ENCODE measurements at regions not wholly inside any gene's neighbourhood (a gene's known extent, or its start where the extent isn't known, plus 50 kb on each side); places are given as distances from the start of the nearest gene placed in this dataset.
A peak's percentile ranks its signal among the peaks of the same experiment; 100 is the strongest.

DNA sequence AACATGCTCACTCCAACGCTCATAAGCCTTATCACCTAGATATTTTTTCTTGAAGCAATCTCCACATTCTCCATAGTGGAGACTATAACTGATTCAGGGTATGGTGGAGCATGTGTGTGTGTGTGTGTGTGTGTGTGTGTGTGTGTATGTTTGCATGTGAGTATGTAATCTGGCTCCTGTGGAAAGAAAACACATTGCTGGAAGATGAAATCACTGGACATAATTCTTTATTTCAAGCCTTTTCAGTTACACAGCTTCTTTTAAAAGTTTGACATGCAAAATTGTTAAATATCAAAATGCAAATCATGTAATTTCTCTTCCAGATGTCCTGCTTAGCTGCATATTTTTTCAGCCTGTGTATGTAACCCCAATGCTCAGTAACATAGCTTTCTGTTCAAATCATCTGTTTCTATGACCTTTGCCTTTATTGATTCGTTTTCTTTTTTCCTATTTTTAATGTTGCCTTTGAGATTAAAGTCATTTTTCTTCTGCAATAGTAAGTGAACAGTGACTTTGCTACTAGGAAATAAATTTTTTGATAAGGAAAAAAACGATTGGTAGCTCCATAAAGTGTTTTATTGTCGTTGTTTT, 80.5 kb upstream of the BTG1 start:
- H3K4me3 Mint-ChIP-seq (ENCODE audit: low read depth, unreplicated experiment) = no peak overlapping the region
- no peaks in the 10 kb centered on the region for H3K36me3 Mint-ChIP-seq (ENCODE audit: insufficient read depth, unreplicated experiment)
- intact Hi-C loops (cut with micrococcal nuclease; ENCODE audit: unreplicated experiment) = no loop called here
- BruUV-seq (replicated peaks) = no TSS peak
- DNase-seq = no peak
- CTCF ChIA-PET = interaction anchor here (0.9 kb wide), 1 partner anchor 784 kb away, joined by 4 read pairs; no protein-coding TSS in a partner anchor
- H3K4me1 Mint-ChIP-seq (ENCODE audit: low read depth, unreplicated experiment) = peaks cover 28% of the 10 kb centered on the region
- H3K9me3 Mint-ChIP-seq (ENCODE audit: low read depth, unreplicated experiment) = no peaks in the 10 kb centered on the region
- H3K27me3 Mint-ChIP-seq (ENCODE audit: unreplicated experiment) = no peaks in the 10 kb centered on the region
- H3K27ac Mint-ChIP-seq (ENCODE audit: unreplicated experiment) = no peak overlapping the region
- TF ChIP-seq, protein P1, sequence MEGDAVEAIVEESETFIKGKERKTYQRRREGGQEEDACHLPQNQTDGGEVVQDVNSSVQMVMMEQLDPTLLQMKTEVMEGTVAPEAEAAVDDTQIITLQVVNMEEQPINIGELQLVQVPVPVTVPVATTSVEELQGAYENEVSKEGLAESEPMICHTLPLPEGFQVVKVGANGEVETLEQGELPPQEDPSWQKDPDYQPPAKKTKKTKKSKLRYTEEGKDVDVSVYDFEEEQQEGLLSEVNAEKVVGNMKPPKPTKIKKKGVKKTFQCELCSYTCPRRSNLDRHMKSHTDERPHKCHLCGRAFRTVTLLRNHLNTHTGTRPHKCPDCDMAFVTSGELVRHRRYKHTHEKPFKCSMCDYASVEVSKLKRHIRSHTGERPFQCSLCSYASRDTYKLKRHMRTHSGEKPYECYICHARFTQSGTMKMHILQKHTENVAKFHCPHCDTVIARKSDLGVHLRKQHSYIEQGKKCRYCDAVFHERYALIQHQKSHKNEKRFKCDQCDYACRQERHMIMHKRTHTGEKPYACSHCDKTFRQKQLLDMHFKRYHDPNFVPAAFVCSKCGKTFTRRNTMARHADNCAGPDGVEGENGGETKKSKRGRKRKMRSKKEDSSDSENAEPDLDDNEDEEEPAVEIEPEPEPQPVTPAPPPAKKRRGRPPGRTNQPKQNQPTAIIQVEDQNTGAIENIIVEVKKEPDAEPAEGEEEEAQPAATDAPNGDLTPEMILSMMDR (IDR thresholded peaks at IDR 0.05; ENCODE audit: unreplicated experiment) = no peak

DNA sequence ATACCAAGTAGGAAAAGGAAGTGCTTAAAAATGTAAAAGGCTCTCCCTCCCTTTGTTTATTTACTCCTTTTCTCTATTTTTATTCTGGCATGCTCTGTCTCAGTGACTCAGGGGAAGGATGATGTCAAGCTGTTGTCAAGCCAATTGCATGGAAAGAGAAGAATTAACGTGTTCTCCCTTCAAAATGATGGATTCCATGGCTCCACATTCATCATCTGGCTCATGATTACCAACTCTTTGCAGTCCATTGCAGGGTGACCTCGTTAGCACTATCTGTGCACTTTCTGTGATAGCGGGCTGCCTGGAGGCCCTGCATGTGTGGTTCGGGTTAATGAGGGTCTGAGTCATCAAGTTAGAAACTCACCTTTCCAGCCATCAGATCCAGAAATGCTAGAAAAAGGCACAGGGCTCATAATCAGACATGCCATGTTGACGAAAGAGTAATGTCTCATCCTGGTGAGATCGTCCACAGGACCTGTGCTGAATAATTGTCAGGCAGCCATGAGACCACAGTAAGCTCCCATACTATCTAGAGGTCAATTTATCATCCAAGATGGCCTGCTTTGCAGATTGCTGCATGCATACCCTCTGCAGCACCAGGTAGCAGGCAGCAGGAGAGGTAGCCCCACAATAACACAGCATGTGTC, 79.2 kb upstream of the BTG1 start:
- TF ChIP-seq, protein P1 (IDR thresholded peaks at IDR 0.05; ENCODE audit: unreplicated experiment) = no peak

DNA sequence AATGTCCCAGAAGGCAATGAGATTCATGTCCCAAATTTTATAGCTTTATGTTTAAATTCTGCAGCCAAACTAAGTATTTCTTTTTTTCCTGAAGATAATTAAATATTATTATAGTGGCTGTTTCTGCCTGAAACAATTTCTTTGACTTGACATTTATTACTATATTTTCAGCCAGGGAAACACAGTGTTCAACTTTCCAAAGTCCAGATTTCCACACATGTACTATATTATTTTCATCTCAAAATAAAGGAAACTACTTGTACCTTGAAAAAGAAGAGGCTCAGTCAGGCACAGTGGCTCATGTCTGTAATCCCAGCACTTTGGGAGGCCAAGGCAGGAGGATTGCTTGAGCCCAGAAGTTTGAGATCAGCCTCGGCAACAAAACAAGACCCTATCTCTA, 77.8 kb upstream of the BTG1 start:
- Mint-ChIP-seq H3K27me3 (ENCODE audit: unreplicated experiment) (no peaks in the 10 kb centered on the region), H3K36me3 (ENCODE audit: insufficient read depth, unreplicated experiment) (no peaks in the 10 kb centered on the region), H3K27ac (ENCODE audit: unreplicated experiment) (no peak overlapping the region), H3K4me3 (ENCODE audit: low read depth, unreplicated experiment) (no peak overlapping the region), H3K9me3 (ENCODE audit: low read depth, unreplicated experiment) (no peaks in the 10 kb centered on the region), H3K4me1 (ENCODE audit: low read depth, unreplicated experiment) (peaks cover 28% of the 10 kb centered on the region)
- CTCF ChIA-PET = no interaction called here
- TF ChIP-seq, protein P1 (IDR thresholded peaks at IDR 0.05; ENCODE audit: unreplicated experiment) = no peak
- no TSS peak for BruUV-seq (replicated peaks)
- intact Hi-C loops (cut with micrococcal nuclease; ENCODE audit: unreplicated experiment) = no loop called here
- DNase-seq = no peak

More for the DNA sequence above, 79.2 kb upstream of the BTG1 start:
- CTCF ChIA-PET = interaction anchor here (0.6 kb wide), 1 partner anchor 1208 kb away, joined by 3 read pairs; no protein-coding TSS in a partner anchor
- Mint-ChIP-seq H3K27ac (ENCODE audit: unreplicated experiment) (no peak overlapping the region), H3K27me3 (ENCODE audit: unreplicated experiment) (no peaks in the 10 kb centered on the region), H3K36me3 (ENCODE audit: insufficient read depth, unreplicated experiment) (no peaks in the 10 kb centered on the region), H3K4me3 (ENCODE audit: low read depth, unreplicated experiment) (no peak overlapping the region), H3K4me1 (ENCODE audit: low read depth, unreplicated experiment) (peaks cover 28% of the 10 kb centered on the region), H3K9me3 (ENCODE audit: low read depth, unreplicated experiment) (no peaks in the 10 kb centered on the region)
- peak; percentile 19 for DNase-seq
- no TSS peak for BruUV-seq (replicated peaks)
- intact Hi-C loops (cut with micrococcal nuclease; ENCODE audit: unreplicated experiment) = no loop called here

DNA sequence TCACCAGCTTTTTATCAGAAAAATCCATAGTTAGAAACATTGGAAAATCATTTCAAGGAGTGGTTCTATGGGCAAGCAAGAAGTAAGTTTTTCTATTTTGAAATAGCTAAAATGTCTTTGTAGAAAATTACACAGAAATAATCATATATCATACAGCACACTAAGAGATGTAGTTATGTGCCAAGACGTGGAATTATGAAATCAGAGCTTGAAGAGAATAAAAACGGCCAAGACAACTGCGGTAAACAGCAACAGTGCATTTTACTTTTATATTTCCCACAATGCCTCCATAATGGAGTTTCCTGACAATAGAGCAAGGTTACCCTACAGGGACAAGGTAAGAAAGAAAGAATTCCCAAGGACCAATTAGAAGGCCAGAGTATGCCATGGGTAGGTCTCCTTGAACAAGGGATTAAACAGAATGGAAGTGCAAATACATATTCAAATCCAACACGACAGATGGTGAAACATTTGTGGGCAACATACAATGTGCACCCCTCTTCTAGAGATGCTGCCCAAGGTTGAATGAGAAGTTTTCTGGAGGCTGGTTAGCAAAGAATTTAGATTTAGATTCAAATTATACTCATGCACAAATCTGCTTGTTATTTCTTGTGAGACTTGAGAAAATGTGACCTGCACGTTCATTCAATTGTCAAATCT, 76.1 kb upstream of the BTG1 start:
- H3K27ac Mint-ChIP-seq (ENCODE audit: unreplicated experiment) = no peak overlapping the region
- no peaks in the 10 kb centered on the region for H3K27me3 Mint-ChIP-seq (ENCODE audit: unreplicated experiment)
- intact Hi-C loops (cut with micrococcal nuclease; ENCODE audit: unreplicated experiment) = no loop called here
- no peaks in the 10 kb centered on the region for H3K9me3 Mint-ChIP-seq (ENCODE audit: low read depth, unreplicated experiment)
- H3K4me3 Mint-ChIP-seq (ENCODE audit: low read depth, unreplicated experiment) = no peak overlapping the region
- H3K4me1 Mint-ChIP-seq (ENCODE audit: low read depth, unreplicated experiment) = peaks cover 26% of the 10 kb centered on the region
- CTCF ChIA-PET = interaction anchor here (0.6 kb wide), 1 partner anchor 292 kb away, joined by 3 read pairs; no protein-coding TSS in a partner anchor
- DNase-seq = no peak
- no peaks in the 10 kb centered on the region for H3K36me3 Mint-ChIP-seq (ENCODE audit: insufficient read depth, unreplicated experiment)
- TF ChIP-seq, protein P1 (IDR thresholded peaks at IDR 0.05; ENCODE audit: unreplicated experiment) = no peak
- no TSS peak for BruUV-seq (replicated peaks)

Measured in Calu3 (cell line).